ENCODE measurements at regions not wholly inside any gene's neighbourhood (a gene's known extent, or its start where the extent isn't known, plus 50 kb on each side); places are given as distances from the start of the nearest gene placed in this dataset.
"Not testable (repeated sequence)": the region's sequence is repeated elsewhere in the genome, so short reads cannot be mapped to it uniquely, and the experiment has no call there.

GRCh38 chr10:120047926-120048325 is 155.4 kb downstream of the SEC23IP start:
- no peak overlapping the region for H3K4me3 Mint-ChIP-seq (ENCODE audit: low read depth)
- peaks cover 4% of the 10 kb centered on the region for H3K27me3 Mint-ChIP-seq
- no peaks in the 10 kb centered on the region for H3K9me3 Mint-ChIP-seq (ENCODE audit: low read depth)
- no peak overlapping the region for H3K27ac Mint-ChIP-seq
- DNase-seq (ENCODE audit: low spot score, unreplicated experiment), result no peak
- peaks cover 3% of the 10 kb centered on the region for H3K4me1 Mint-ChIP-seq (ENCODE audit: low read depth)
- H3K36me3 Mint-ChIP-seq (ENCODE audit: insufficient read depth), result no peaks in the 10 kb centered on the region
- TF ChIP-seq CTCF (IDR thresholded peaks at IDR 0.05; ENCODE audit: unreplicated experiment), result no peak

- H3K9me3 Mint-ChIP-seq (ENCODE audit: low read depth), result no peaks in the 10 kb centered on the region
- H3K36me3 Mint-ChIP-seq (ENCODE audit: insufficient read depth), result no peaks in the 10 kb centered on the region
- H3K4me1 Mint-ChIP-seq (ENCODE audit: low read depth), result peaks cover 3% of the 10 kb centered on the region
- no peak for TF ChIP-seq CTCF (IDR thresholded peaks at IDR 0.05; ENCODE audit: unreplicated experiment)
- peaks cover 4% of the 10 kb centered on the region for H3K27me3 Mint-ChIP-seq
- H3K27ac Mint-ChIP-seq, result no peak overlapping the region
- no peak for DNase-seq (ENCODE audit: low spot score, unreplicated experiment)
- H3K4me3 Mint-ChIP-seq (ENCODE audit: low read depth), result no peak overlapping the region
Measured at GRCh38 chr10:120048391-120048790, 155.9 kb downstream of the SEC23IP start.

GRCh38 chr10:120051671-120052070 is 159.1 kb downstream of the SEC23IP start:
- DNase-seq (ENCODE audit: low spot score, unreplicated experiment), result no peak
- Mint-ChIP-seq H3K9me3 (ENCODE audit: low read depth) (no peaks in the 10 kb centered on the region), H3K36me3 (ENCODE audit: insufficient read depth) (no peaks in the 10 kb centered on the region), H3K4me3 (ENCODE audit: low read depth) (no peak overlapping the region), H3K4me1 (ENCODE audit: low read depth) (peaks cover 3% of the 10 kb centered on the region), H3K27me3 (peaks cover 4% of the 10 kb centered on the region), H3K27ac (no peak overlapping the region)
- no peak for TF ChIP-seq CTCF (IDR thresholded peaks at IDR 0.05; ENCODE audit: unreplicated experiment)

GRCh38 chr10:120052964-120053702 is 160.6 kb downstream of the SEC23IP start:
- TF ChIP-seq CTCF (IDR thresholded peaks at IDR 0.05; ENCODE audit: unreplicated experiment), result no peak
- no peak for DNase-seq (ENCODE audit: low spot score, unreplicated experiment)
- Mint-ChIP-seq H3K4me1 (ENCODE audit: low read depth) (peaks cover 5% of the 10 kb centered on the region), H3K27ac (no peak overlapping the region), H3K27me3 (peaks cover 4% of the 10 kb centered on the region), H3K36me3 (ENCODE audit: insufficient read depth) (no peaks in the 10 kb centered on the region), H3K4me3 (ENCODE audit: low read depth) (no peak overlapping the region), H3K9me3 (ENCODE audit: low read depth) (no peaks in the 10 kb centered on the region)

- H3K4me1 Mint-ChIP-seq (ENCODE audit: low read depth), result peaks cover 14% of the 10 kb centered on the region
- not testable (repeated sequence) for H3K36me3 Mint-ChIP-seq (ENCODE audit: insufficient read depth); H3K9me3 Mint-ChIP-seq (ENCODE audit: low read depth); DNase-seq (ENCODE audit: low spot score, unreplicated experiment); H3K27me3 Mint-ChIP-seq; H3K4me3 Mint-ChIP-seq (ENCODE audit: low read depth); H3K27ac Mint-ChIP-seq
Measured at GRCh38 chr10:120059790-120060189, 167.3 kb downstream of the SEC23IP start.

GRCh38 chr10:120067427-120067826 is 174.9 kb downstream of the SEC23IP start:
- no peak for TF ChIP-seq CTCF (IDR thresholded peaks at IDR 0.05; ENCODE audit: unreplicated experiment)
- peaks cover 12% of the 10 kb centered on the region for H3K9me3 Mint-ChIP-seq (ENCODE audit: low read depth)
- peaks cover 1% of the 10 kb centered on the region for H3K4me1 Mint-ChIP-seq (ENCODE audit: low read depth)
- DNase-seq (ENCODE audit: low spot score, unreplicated experiment), result no peak
- H3K27me3 Mint-ChIP-seq, result peaks cover 12% of the 10 kb centered on the region
- H3K4me3 Mint-ChIP-seq (ENCODE audit: low read depth), result no peak overlapping the region
- H3K36me3 Mint-ChIP-seq (ENCODE audit: insufficient read depth), result peaks cover 2% of the 10 kb centered on the region
- no peak overlapping the region for H3K27ac Mint-ChIP-seq

Measured in progenitor cell of endocrine pancreas (in vitro differentiated cells).